ENCODE measurements at regions not wholly inside any gene's neighbourhood (a gene's known extent, or its start where the extent isn't known, plus 50 kb on each side); places are given as distances from the start of the nearest gene placed in this dataset.

- DNase-seq (ENCODE audit: insufficient read length, low spot score) (no peak), FAIRE-seq (no peak)
- no peak for TF ChIP-seq CTCF (IDR thresholded peaks at IDR 0.05; ENCODE audit: insufficient read depth, missing control alignments)
Measured at GRCh38 chr11:36865846-36866245, 267.8 kb upstream of the RAG2 start.

- DNase-seq (ENCODE audit: insufficient read length, low spot score) (no peak), FAIRE-seq (no peak)
- no peak for TF ChIP-seq CTCF (IDR thresholded peaks at IDR 0.05; ENCODE audit: insufficient read depth, missing control alignments)
Measured at GRCh38 chr11:36854875-36855274, 256.8 kb upstream of the RAG2 start.

- no peak for TF ChIP-seq CTCF (IDR thresholded peaks at IDR 0.05; ENCODE audit: insufficient read depth, missing control alignments)
- no peak for DNase-seq (ENCODE audit: insufficient read length, low spot score)
- FAIRE-seq, result no peak
Measured at GRCh38 chr11:36848660-36849059, 250.6 kb upstream of the RAG2 start.

- no peak for TF ChIP-seq CTCF (IDR thresholded peaks at IDR 0.05; ENCODE audit: insufficient read depth, missing control alignments)
- FAIRE-seq, result no peak
- DNase-seq (ENCODE audit: insufficient read length, low spot score), result no peak
Measured at GRCh38 chr11:36840378-36840777, 242.3 kb upstream of the RAG2 start.

- DNase-seq (ENCODE audit: insufficient read length, low spot score) (no peak), FAIRE-seq (no peak)
- no peak for TF ChIP-seq CTCF (IDR thresholded peaks at IDR 0.05; ENCODE audit: insufficient read depth, missing control alignments)
Measured at GRCh38 chr11:36837831-36838437, 239.9 kb upstream of the RAG2 start.

- no peak for TF ChIP-seq CTCF (IDR thresholded peaks at IDR 0.05; ENCODE audit: insufficient read depth, missing control alignments)
- no peak for DNase-seq (ENCODE audit: insufficient read length, low spot score)
- no peak for FAIRE-seq
Measured at GRCh38 chr11:36825251-36825650, 227.2 kb upstream of the RAG2 start.

- no peak for FAIRE-seq
- TF ChIP-seq CTCF (IDR thresholded peaks at IDR 0.05; ENCODE audit: insufficient read depth, missing control alignments), result no peak
- DNase-seq (ENCODE audit: insufficient read length, low spot score), result no peak
Measured at GRCh38 chr11:36824349-36824748, 226.3 kb upstream of the RAG2 start.
